ENCODE measurements at regions not wholly inside any gene's neighbourhood (a gene's known extent, or its start where the extent isn't known, plus 50 kb on each side); places are given as distances from the start of the nearest gene placed in this dataset.

GRCh38 chr21:27173053-27173452 lies 206.2 kb upstream of the ADAMTS5 start:
- no peak for DNase-seq
- no peak overlapping the region for H3K4me2 ChIP-seq (ENCODE audit: low read depth, low read length, poor library complexity, severe bottlenecking)
- no peaks in the 10 kb centered on the region for H3K27me3 ChIP-seq (ENCODE audit: low read length)
- no peaks in the 10 kb centered on the region for H4K20me1 ChIP-seq (ENCODE audit: insufficient read depth, low read depth, low read length)
- H3K9ac ChIP-seq (ENCODE audit: low read length), result no peak overlapping the region
- H3K79me2 ChIP-seq (ENCODE audit: low read length), result no peaks in the 10 kb centered on the region
- H2AFZ ChIP-seq (ENCODE audit: low read length), result no peak overlapping the region
- H3K4me3 ChIP-seq (ENCODE audit: low read length), result no peak overlapping the region
- no peak overlapping the region for H3K27ac ChIP-seq (ENCODE audit: low read length)
- H3K4me1 ChIP-seq (ENCODE audit: low read length), result no peaks in the 10 kb centered on the region
- no peaks in the 10 kb centered on the region for H3K9me2 ChIP-seq (replicated peaks; ENCODE audit: insufficient read depth, low read length)
- no peaks in the 10 kb centered on the region for H3K36me3 ChIP-seq (ENCODE audit: insufficient read depth, low read length)
- H3K9me3 ChIP-seq (ENCODE audit: low read length), result peaks cover 19% of the 10 kb centered on the region

GRCh38 chr21:27171707-27172106 lies 204.8 kb upstream of the ADAMTS5 start:
- no peaks in the 10 kb centered on the region for H3K79me2 ChIP-seq (ENCODE audit: low read length)
- no peak overlapping the region for H3K27ac ChIP-seq (ENCODE audit: low read length)
- no peak overlapping the region for H3K4me3 ChIP-seq (ENCODE audit: low read length)
- no peak for DNase-seq
- H4K20me1 ChIP-seq (ENCODE audit: insufficient read depth, low read depth, low read length), result no peaks in the 10 kb centered on the region
- H3K9ac ChIP-seq (ENCODE audit: low read length), result no peak overlapping the region
- H3K27me3 ChIP-seq (ENCODE audit: low read length), result no peaks in the 10 kb centered on the region
- H3K4me2 ChIP-seq (ENCODE audit: low read depth, low read length, poor library complexity, severe bottlenecking), result no peak overlapping the region
- H2AFZ ChIP-seq (ENCODE audit: low read length), result no peak overlapping the region
- no peaks in the 10 kb centered on the region for H3K36me3 ChIP-seq (ENCODE audit: insufficient read depth, low read length)
- H3K9me3 ChIP-seq (ENCODE audit: low read length), result peaks cover 21% of the 10 kb centered on the region
- no peaks in the 10 kb centered on the region for H3K9me2 ChIP-seq (replicated peaks; ENCODE audit: insufficient read depth, low read length)
- H3K4me1 ChIP-seq (ENCODE audit: low read length), result no peaks in the 10 kb centered on the region

GRCh38 chr21:27168084-27168483 lies 201.2 kb upstream of the ADAMTS5 start:
- DNase-seq, result no peak
- no peak overlapping the region for H3K27ac ChIP-seq (ENCODE audit: low read length)
- no peak overlapping the region for H3K9ac ChIP-seq (ENCODE audit: low read length)
- H3K4me3 ChIP-seq (ENCODE audit: low read length), result no peak overlapping the region
- H4K20me1 ChIP-seq (ENCODE audit: insufficient read depth, low read depth, low read length), result no peaks in the 10 kb centered on the region
- no peaks in the 10 kb centered on the region for H3K4me1 ChIP-seq (ENCODE audit: low read length)
- H3K9me2 ChIP-seq (replicated peaks; ENCODE audit: insufficient read depth, low read length), result no peaks in the 10 kb centered on the region
- H3K4me2 ChIP-seq (ENCODE audit: low read depth, low read length, poor library complexity, severe bottlenecking), result no peak overlapping the region
- H3K79me2 ChIP-seq (ENCODE audit: low read length), result no peaks in the 10 kb centered on the region
- H2AFZ ChIP-seq (ENCODE audit: low read length), result no peak overlapping the region
- H3K27me3 ChIP-seq (ENCODE audit: low read length), result no peaks in the 10 kb centered on the region
- no peaks in the 10 kb centered on the region for H3K36me3 ChIP-seq (ENCODE audit: insufficient read depth, low read length)
- H3K9me3 ChIP-seq (ENCODE audit: low read length), result peaks cover 30% of the 10 kb centered on the region

- H3K27me3 ChIP-seq (ENCODE audit: low read length), result no peaks in the 10 kb centered on the region
- no peak overlapping the region for H3K9ac ChIP-seq (ENCODE audit: low read length)
- H3K36me3 ChIP-seq (ENCODE audit: insufficient read depth, low read length), result no peaks in the 10 kb centered on the region
- H3K4me3 ChIP-seq (ENCODE audit: low read length), result no peak overlapping the region
- no peak for DNase-seq
- H3K4me1 ChIP-seq (ENCODE audit: low read length), result no peaks in the 10 kb centered on the region
- H3K9me3 ChIP-seq (ENCODE audit: low read length), result peaks cover 33% of the 10 kb centered on the region
- no peak overlapping the region for H3K4me2 ChIP-seq (ENCODE audit: low read depth, low read length, poor library complexity, severe bottlenecking)
- no peaks in the 10 kb centered on the region for H4K20me1 ChIP-seq (ENCODE audit: insufficient read depth, low read depth, low read length)
- H3K27ac ChIP-seq (ENCODE audit: low read length), result no peak overlapping the region
- H2AFZ ChIP-seq (ENCODE audit: low read length), result no peak overlapping the region
- H3K9me2 ChIP-seq (replicated peaks; ENCODE audit: insufficient read depth, low read length), result no peaks in the 10 kb centered on the region
- no peaks in the 10 kb centered on the region for H3K79me2 ChIP-seq (ENCODE audit: low read length)
Measured at GRCh38 chr21:27164208-27165177, 197.6 kb upstream of the ADAMTS5 start.

- no peaks in the 10 kb centered on the region for H3K36me3 ChIP-seq (ENCODE audit: insufficient read depth, low read length)
- no peaks in the 10 kb centered on the region for H3K9me2 ChIP-seq (replicated peaks; ENCODE audit: insufficient read depth, low read length)
- no peaks in the 10 kb centered on the region for H3K79me2 ChIP-seq (ENCODE audit: low read length)
- H4K20me1 ChIP-seq (ENCODE audit: insufficient read depth, low read depth, low read length), result no peaks in the 10 kb centered on the region
- peaks cover 30% of the 10 kb centered on the region for H3K9me3 ChIP-seq (ENCODE audit: low read length)
- no peak overlapping the region for H3K4me3 ChIP-seq (ENCODE audit: low read length)
- DNase-seq, result no peak
- no peak overlapping the region for H3K27ac ChIP-seq (ENCODE audit: low read length)
- no peaks in the 10 kb centered on the region for H3K4me1 ChIP-seq (ENCODE audit: low read length)
- H3K9ac ChIP-seq (ENCODE audit: low read length), result no peak overlapping the region
- no peaks in the 10 kb centered on the region for H3K27me3 ChIP-seq (ENCODE audit: low read length)
- H3K4me2 ChIP-seq (ENCODE audit: low read depth, low read length, poor library complexity, severe bottlenecking), result no peak overlapping the region
- no peak overlapping the region for H2AFZ ChIP-seq (ENCODE audit: low read length)
Measured at GRCh38 chr21:27158967-27159366, 192.1 kb upstream of the ADAMTS5 start.

- Histone ChIP-seq H3K27me3 (ENCODE audit: low read length) (no peaks in the 10 kb centered on the region), H3K79me2 (ENCODE audit: low read length) (no peaks in the 10 kb centered on the region), H3K9me2 (replicated peaks; ENCODE audit: insufficient read depth, low read length) (no peaks in the 10 kb centered on the region), H3K9ac (ENCODE audit: low read length) (no peak overlapping the region), H3K9me3 (ENCODE audit: low read length) (peaks cover 38% of the 10 kb centered on the region), H4K20me1 (ENCODE audit: insufficient read depth, low read depth, low read length) (no peaks in the 10 kb centered on the region), H3K4me2 (ENCODE audit: low read depth, low read length, poor library complexity, severe bottlenecking) (no peak overlapping the region), H3K27ac (ENCODE audit: low read length) (no peak overlapping the region), H3K4me1 (ENCODE audit: low read length) (no peaks in the 10 kb centered on the region), H3K36me3 (ENCODE audit: insufficient read depth, low read length) (no peaks in the 10 kb centered on the region), H2AFZ (ENCODE audit: low read length) (no peak overlapping the region), H3K4me3 (ENCODE audit: low read length) (no peak overlapping the region)
- no peak for DNase-seq
Measured at GRCh38 chr21:27157097-27157496, 190.2 kb upstream of the ADAMTS5 start.

GRCh38 chr21:27156666-27157065 lies 189.8 kb upstream of the ADAMTS5 start:
- Histone ChIP-seq H3K9me2 (replicated peaks; ENCODE audit: insufficient read depth, low read length) (no peaks in the 10 kb centered on the region), H2AFZ (ENCODE audit: low read length) (no peak overlapping the region)

GRCh38 chr21:27155130-27155500 lies 188.2 kb upstream of the ADAMTS5 start:
- H3K27me3 ChIP-seq (ENCODE audit: low read length), result no peaks in the 10 kb centered on the region
- no peak overlapping the region for H2AFZ ChIP-seq (ENCODE audit: low read length)
- H3K27ac ChIP-seq (ENCODE audit: low read length), result no peak overlapping the region
- no peaks in the 10 kb centered on the region for H3K9me2 ChIP-seq (replicated peaks; ENCODE audit: insufficient read depth, low read length)
- H4K20me1 ChIP-seq (ENCODE audit: insufficient read depth, low read depth, low read length), result no peaks in the 10 kb centered on the region
- no peak overlapping the region for H3K4me2 ChIP-seq (ENCODE audit: low read depth, low read length, poor library complexity, severe bottlenecking)
- no peaks in the 10 kb centered on the region for H3K79me2 ChIP-seq (ENCODE audit: low read length)
- H3K9me3 ChIP-seq (ENCODE audit: low read length), result peaks cover 36% of the 10 kb centered on the region
- no peak overlapping the region for H3K9ac ChIP-seq (ENCODE audit: low read length)
- no peak overlapping the region for H3K4me3 ChIP-seq (ENCODE audit: low read length)
- DNase-seq, result no peak
- no peaks in the 10 kb centered on the region for H3K36me3 ChIP-seq (ENCODE audit: insufficient read depth, low read length)
- H3K4me1 ChIP-seq (ENCODE audit: low read length), result no peaks in the 10 kb centered on the region

More at GRCh38 chr21:27156666-27157065, 189.8 kb upstream of the ADAMTS5 start:
- no peak overlapping the region for H3K4me2 ChIP-seq (ENCODE audit: low read depth, low read length, poor library complexity, severe bottlenecking)
- no peaks in the 10 kb centered on the region for H3K4me1 ChIP-seq (ENCODE audit: low read length)
- H3K9ac ChIP-seq (ENCODE audit: low read length), result no peak overlapping the region
- H3K79me2 ChIP-seq (ENCODE audit: low read length), result no peaks in the 10 kb centered on the region
- H3K27me3 ChIP-seq (ENCODE audit: low read length), result no peaks in the 10 kb centered on the region
- DNase-seq, result no peak
- peaks cover 37% of the 10 kb centered on the region for H3K9me3 ChIP-seq (ENCODE audit: low read length)
- H4K20me1 ChIP-seq (ENCODE audit: insufficient read depth, low read depth, low read length), result no peaks in the 10 kb centered on the region
- no peak overlapping the region for H3K4me3 ChIP-seq (ENCODE audit: low read length)
- no peak overlapping the region for H3K27ac ChIP-seq (ENCODE audit: low read length)
- H3K36me3 ChIP-seq (ENCODE audit: insufficient read depth, low read length), result no peaks in the 10 kb centered on the region
